ENCODE measurements at regions not wholly inside any gene's neighbourhood (a gene's known extent, or its start where the extent isn't known, plus 50 kb on each side); places are given as distances from the start of the nearest gene placed in this dataset.

DNA sequence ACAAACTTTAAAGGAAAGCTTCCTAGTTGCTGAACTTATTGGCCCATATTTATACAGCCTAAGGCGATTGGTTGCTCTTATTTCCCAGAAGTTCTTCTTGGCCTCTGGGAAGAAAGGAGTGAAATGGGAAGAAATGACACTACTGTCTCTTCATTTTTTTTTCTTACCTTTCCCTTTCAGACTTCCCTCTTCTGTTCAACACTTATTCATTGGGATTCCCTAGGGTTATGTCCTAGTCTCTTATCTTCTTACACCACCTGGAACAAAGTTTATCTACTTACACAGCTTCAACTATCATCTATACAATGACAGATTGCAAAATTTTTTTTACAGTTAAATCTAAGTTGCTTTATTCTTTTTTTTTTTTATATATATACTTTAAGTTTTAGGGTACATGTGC is 68.0 kb downstream of the SNX12 start:
- DNase-seq = no peak

DNA sequence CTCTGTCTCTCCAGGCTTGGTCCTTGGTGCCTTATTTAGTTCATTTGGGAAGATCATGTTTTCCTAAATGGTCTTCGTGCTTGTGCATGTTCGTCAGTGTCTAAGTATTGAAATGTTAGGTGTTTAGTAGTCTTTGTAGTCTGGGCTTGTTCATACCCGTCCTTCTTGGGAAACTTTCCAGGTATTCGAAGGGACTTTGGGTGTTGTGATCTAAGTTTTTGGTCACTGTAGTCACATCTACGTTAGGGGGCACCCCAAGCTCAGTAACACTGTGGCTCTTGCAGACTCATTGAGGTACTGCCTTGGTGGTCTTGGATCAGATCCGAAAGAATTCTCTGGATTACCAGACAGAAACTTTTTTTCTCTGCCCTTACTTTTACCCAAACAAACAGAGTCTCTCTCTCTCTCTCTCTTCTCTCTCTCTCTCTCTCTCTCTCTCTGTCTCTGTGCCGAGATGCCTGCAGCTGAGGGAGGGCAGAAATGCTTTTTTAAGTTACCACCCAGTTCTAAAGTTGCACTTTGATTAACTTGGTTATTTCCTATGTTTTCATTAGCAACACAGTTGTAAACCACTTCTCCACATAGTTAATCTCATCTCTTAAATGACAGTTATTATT is 67.6 kb upstream of the SLC7A3 start:
- DNase-seq = peak; percentile 35

DNA sequence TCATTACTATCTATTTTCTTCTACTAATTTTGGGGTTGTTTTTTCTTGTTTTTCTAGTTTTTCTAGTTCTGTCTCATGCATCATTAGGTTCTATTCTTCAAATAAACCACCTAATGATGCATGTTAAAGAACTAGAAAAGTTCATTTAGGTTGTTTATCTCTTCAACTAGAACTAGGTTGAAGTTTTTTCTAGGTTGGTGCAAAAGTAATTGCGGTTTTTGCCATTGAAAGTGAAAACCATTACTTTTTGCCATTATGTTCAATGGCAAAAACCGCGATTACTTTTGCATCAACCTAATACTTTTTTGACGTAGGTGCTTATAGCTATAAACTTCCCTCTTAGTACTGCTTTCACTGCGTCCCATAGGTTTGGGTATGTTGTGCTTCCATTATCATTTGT is 64.4 kb upstream of the SLC7A3 start:
- DNase-seq = no peak

DNA sequence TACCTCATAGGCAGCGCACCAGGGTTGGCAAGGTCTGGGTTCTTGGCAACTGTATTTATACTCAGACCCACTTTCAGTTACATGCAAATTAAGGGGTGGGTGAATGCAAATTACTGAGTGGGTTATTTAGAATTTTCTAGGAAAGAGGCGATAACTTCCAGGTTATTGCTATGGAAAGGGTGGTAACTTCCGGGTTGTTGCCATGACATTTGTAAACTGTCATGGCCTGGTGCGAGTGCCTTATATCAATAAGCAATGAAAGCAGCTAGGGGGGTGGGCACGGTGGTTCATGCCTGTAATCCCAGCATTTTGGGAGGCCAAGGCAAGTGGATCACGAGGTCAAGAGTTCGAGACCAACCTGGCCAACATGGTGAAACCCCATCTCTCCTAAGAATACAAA is 57.5 kb upstream of the SLC7A3 start:
- no peak for DNase-seq
